COR-L47 (cell line): ENCODE measurements at regions not wholly inside any gene's neighbourhood (a gene's known extent, or its start where the extent isn't known, plus 50 kb on each side); places are given as distances from the start of the nearest gene placed in this dataset.

Experiments
- DNase-seq: peaks from one replicate; lab custom pipeline; 2025; lab: John Stamatoyannopoulos, UW

DNA sequence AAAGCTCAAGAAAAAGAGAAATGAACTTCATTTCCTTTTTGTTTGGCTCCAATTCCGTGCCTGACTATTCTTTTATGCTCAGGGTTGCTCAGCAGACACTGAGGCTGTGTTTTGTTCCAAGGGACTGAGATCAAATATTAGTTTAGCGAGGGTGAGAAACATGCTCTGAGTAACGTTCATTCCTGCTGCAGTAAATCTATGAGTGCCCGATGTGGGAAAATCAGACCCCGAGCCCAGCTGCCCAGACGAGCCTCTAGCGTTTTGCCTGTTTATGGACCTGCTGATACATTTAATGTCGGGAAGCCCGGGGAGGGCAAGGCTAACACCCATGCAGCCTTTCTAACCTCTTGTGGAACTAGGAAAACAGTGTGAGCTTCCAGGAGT, 119.2 kb downstream of the VAPA start:
- no peak for DNase-seq

DNA sequence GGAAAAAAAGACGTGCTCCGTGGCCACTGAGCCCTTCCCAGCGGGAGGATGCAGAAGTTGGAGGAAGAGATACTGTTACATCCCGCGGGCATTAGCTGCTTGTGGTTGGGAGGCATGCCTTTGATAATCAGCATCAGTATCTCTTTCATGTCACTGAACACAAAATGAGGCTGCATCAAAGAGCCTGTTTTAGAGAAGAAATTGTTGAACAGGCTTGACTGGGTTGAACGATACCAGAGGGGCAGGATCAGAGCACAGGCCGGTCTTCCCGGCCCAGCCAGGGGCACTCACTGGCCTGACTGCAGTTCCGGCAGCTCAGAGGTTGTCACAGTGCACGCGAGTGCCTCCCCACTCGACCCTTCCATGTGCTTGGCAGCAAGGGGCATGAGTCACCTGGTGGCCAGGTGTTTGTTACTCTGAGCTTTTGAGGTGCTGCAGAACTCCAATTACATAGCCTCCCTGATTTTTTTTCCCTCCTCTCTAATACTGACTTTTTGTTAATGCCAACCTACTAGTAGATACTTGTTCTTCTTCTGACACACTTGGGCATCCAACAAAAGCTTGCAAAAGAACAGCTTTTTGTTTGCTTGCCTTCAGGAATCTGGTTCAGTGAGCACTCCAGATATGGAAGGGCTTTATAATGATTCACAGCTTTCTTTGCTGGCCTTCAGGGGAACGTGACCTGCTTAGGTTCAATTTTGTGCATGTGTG, 121.6 kb downstream of the VAPA start:
- no peak for DNase-seq

DNA sequence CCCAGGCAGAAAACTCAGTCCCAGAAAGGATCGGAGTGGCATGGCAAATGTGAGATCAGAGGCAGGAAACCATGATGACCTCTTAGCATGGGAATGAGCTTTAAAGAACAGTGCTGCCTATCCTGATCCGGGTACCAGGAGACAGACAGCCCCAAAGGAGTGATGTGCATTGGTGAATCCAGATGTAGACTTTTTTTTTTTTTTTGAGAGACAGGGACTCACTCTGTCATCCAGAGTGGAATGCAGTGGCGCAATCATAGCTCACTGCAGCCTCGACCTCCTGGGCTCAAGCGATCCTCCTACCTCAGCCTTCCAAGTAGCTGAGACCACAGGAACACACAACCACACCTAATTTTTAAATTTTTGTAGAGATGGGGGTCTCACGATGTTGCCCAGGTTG, 122.7 kb downstream of the VAPA start:
- DNase-seq = no peak

- DNase-seq = no peak
Observed at GRCh38 chr18:10037181-10037580, 123.4 kb downstream of the VAPA start.

DNA sequence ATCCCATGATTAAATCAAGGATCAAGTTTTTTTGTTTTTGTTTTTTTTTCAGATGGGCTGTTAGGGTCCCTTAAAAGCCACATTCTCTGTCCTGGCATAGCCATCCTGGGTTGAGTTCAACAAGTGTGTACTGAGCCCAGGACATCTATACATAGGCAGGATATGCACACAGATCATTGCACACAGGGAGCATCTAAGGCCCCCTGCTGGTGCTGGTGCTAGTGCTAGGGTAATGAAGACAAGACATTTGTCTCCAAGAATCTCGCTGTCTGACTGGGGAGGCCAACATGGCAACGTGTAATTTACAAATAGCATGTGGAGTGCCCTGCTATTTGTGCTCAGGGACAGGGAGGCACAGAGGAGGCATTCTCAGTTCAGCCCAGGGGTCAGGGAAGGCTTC, 124.5 kb downstream of the VAPA start:
- DNase-seq = no peak

DNA sequence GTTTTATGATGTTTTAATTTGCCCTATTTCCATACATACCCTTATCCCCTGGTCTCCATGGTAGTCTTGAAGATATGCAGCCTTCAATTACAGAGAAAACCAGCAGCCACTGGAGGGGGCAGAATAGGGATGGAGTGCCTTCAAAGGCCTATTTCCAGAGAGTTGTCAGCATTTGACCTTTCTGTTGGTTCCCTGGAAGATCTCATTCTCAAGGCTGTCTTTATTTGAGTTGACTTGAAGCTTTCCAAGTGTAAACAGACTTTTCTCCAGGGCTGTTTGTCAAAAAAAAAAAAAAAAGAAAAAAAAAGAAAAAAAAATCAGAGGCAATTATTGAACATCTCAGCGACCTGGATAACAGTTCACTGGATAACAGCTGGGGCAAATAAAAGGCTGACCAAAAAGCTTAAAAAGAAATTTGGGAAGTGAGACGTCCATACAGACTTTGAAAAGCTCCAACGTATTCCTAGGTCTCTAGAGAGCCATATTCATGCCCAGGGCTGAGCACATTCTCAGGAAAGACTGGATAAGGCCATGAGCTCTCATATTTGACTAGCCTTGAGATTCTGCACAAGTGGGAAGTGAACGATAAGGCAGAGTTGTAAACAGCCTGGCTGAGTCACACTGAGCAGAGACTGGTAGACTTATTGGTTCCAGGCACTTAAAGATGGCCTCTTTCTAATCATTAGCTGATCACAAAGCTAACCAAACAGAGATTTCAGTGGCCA, 126.6 kb downstream of the VAPA start:
- DNase-seq = no peak

DNA sequence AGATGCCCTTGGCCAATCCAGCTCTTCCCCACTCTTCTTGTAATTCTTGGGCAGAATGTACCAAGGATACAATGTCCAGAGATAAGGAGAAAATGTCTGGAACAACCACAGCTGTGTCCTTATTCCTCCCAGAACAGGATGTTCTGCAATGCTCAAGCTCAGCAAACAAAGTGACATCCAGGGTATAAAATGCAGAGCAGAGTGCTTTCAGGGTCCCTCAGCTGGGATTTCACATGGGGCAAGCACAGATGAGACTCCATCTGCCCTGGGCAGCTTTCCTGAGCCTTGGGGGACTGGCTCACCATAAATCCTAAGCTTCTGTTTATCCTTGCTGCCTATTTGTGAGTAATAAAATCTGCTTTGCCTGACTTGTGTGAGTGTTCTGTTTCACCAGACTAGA, 127.4 kb downstream of the VAPA start:
- DNase-seq = no peak

- no peak for DNase-seq
Observed at GRCh38 chr18:10042492-10042891, 128.7 kb downstream of the VAPA start.

DNA sequence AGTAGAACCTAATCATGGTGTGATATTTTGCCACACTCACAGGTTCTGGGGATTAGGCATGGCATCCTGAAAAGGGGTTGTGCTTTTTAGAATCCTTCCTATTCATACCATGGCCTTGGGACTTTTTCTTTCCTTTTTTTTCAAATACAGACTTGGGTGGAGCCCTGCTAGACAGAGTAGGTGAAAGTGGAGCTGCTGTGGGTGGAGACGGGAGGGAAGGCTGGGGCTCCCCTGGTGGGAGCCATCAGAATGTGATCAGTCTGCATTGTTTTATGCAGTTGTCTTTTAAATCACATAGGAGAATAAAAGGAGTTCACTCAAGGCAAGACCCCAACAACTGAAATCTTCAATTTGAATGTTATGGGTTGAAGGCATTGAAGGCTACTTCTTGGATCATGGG, 130.2 kb downstream of the VAPA start:
- no peak for DNase-seq

DNA sequence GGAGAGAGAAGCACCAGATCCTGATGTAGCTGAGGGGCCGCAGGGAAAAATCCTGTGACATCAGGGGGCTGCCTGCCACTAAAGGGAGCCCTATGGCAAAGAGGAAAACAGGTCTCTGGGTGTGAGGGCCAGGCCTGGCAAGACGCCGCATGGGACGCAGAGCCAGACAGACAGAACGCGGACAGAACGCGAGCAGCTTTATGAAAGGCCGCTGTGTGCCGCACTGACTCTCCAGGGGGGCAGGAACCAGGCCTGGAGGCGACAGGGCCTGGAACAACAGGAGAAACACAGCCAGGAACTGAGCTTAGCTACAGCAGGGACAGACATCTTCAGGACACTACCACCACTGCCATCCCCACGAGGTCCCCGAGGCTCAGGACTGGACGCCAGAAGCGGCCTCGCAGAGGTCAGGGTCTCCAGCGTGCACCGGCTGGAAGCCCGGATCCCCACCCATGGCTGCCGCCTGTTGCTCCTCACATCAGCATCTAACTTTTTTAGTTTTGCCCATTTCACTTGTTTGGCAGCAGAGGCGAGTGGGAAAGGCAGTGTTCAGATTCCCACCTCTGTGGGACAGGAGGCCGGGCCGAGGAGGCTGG, 131.6 kb downstream of the VAPA start:
- no peak for DNase-seq

GRCh38 chr18:10046178-10046807, 132.5 kb downstream of the VAPA start:
- DNase-seq = no peak

GRCh38 chr18:10047237-10047636, 133.4 kb downstream of the VAPA start:
- no peak for DNase-seq

DNA sequence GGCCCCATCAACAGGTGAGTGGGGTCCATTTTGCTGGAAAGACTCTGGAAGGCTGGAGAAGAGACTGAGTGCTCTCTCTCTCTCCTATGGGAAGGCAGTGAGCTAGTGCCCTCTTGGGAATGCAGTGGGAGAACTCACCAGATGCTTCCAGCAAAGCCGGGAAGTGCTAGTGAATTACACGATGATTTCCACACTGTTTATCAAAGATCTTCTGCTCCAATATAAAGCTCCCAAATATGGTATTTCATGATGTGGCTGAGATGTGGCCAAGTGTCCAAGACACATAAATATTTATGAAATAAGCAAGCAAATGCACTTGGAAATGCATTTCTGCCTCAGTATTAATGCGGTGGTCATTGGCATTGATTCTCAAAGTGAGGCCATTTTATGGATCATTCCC, 135.9 kb downstream of the VAPA start:
- no peak for DNase-seq

GRCh38 chr18:10050956-10051355, 137.1 kb downstream of the VAPA start:
- no peak for DNase-seq

GRCh38 chr18:10051877-10052631, 138.2 kb downstream of the VAPA start:
- no peak for DNase-seq

- no peak for DNase-seq
Observed at GRCh38 chr18:10052871-10053270, 139.1 kb downstream of the VAPA start.

GRCh38 chr18:10053861-10054260, 140.0 kb downstream of the VAPA start:
- no peak for DNase-seq

DNA sequence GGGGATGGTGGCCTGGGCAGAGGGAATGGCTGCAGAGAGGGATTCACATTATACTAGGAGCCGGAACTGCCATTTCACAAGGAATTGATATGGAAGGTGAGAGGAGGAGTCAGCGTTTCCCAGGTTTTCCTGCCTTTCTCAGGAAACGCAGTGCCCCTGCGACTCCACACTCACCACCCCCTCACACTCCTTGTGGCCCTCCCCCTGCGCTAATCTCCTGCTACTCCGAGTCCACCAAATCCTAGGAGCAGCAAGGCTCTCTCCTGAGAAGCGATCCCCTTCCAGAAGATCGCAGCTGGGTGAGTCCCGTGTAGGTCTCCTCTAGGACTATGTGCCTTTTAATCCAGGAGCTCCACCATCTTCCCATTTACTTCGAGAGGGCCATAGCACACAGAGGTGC, 140.6 kb downstream of the VAPA start:
- DNase-seq = no peak

DNA sequence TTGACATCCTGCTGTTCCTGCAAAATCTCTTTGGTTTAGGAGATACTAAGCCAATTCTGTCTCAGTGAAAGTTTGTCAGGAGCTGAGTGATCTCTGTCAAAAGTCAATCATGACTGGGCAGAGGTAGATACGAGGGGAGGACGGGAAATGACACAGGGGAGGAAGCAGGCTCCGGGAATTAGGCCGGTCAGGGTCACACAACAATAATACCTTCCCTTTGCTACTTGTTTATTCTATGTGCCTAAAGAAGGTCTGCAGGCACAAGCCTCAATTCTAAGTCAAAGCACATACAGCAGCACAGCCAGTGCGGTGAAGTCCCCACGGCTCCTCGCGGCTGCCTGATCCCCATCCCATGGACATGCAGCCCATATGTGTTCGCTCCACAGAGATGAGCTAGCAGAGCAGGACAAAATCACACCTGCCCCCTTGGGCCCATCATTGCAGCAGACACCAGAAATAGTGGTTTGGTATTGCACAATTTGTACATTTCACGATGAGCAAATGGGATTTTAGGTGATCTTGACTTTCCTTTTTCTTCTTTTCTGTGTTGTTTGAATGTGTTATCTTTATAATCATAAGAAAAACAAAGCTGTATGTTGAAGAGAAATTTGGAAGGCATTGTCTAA, 141.4 kb downstream of the VAPA start:
- DNase-seq = no peak

DNA sequence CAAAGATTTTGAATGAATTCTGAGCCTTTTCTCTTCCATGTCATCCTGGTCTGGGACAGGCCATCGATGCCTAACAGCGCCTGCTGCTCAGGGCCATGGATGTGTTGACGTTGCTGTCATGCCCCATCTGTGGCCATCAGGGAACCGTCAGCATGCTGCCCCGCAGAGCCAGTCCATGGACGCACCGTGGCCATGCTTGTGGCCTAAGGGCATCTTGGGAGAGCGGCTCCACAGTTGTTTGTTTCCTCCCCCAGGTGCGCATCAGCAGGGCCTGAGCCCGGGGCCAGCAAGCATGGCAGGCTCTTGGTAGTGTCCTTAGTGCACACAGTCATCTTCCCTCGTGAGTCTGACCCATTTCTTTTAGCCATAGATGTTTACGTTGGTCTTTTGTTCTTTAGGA, 142.7 kb downstream of the VAPA start:
- no peak for DNase-seq

- no peak for DNase-seq
Observed at GRCh38 chr18:10057401-10057893, 143.6 kb downstream of the VAPA start.
